Esophagus muscularis mucosa (tissue), 4 donors: ENCODE measurements at regions not wholly inside any gene's neighbourhood (a gene's known extent, or its start where the extent isn't known, plus 50 kb on each side); places are given as distances from the start of the nearest gene placed in this dataset.

Source experiments
- DNase-seq: peaks from one replicate; pipeline ENCODE4 v3.0.0-alpha.2; 2017; ENCODE audit errors: extremely low spot score
- H3K27ac ChIP-seq, 4 donors: fragments of 200-600 bp; sonication (generic); replicated peaks in 1 of 4; 1 replicate in 3 of 4; 2 replicates in 1 of 4; pipeline ENCODE4 v1.5.1; 2016 to 2019; ENCODE audit warnings: mild to moderate bottlenecking in 1 of 4
- H3K27me3 ChIP-seq, 4 donors: fragments of 200-600 bp; sonication (generic); one replicate each; pipeline versions ENCODE4 v1.5.1 to v1.6.0; 2016 to 2019
- H3K36me3 ChIP-seq, 4 donors: fragments of 200-600 bp; sonication (generic); one replicate each; pipeline ENCODE4 v1.5.1; 2016 to 2019
- H3K4me1 ChIP-seq, 4 donors: fragments of 200-600 bp; sonication (generic); one replicate each; pipeline ENCODE4 v1.5.1; 2016 to 2019
- H3K4me3 ChIP-seq, 4 donors: fragments of 200-600 bp; sonication (generic); 1 replicate in 2 of 4; 2 replicates in 2 of 4; pipeline ENCODE4 v1.5.1; 2016 to 2019; ENCODE audit warnings: mild to moderate bottlenecking in 4 of 4, moderate library complexity in 1 of 4
- H3K9me3 ChIP-seq, 4 donors: fragments of 200-600 bp; sonication (generic); 1 replicate in 3 of 4; 2 replicates in 1 of 4; pipeline ENCODE4 v1.5.1; 2016 to 2019
- CTCF ChIP-seq, 3 experiments: fragments of 200-600 bp in 2 of 3; fragments of 450-650 bp in 1 of 3; sonication (generic) in 2 of 3; IDR thresholded peaks; one replicate each; pipeline ENCODE4 v1.5.1; 2017 to 2019; ENCODE audit warnings: antibody characterized with exemption in 3 of 3, mild to moderate bottlenecking in 2 of 3, moderate library complexity in 1 of 3
- EP300 ChIP-seq: sonication (generic); formaldehyde crosslinking; IDR thresholded peaks from one replicate; pipeline ENCODE4 v1.6.1; 2017; ENCODE audit warnings: antibody characterized with exemption
- POLR2A ChIP-seq: fragments of 450-650 bp; IDR thresholded peaks from one replicate; pipeline ENCODE4 v1.6.1; 2017; ENCODE audit warnings: antibody characterized with exemption, moderate library complexity, mild to moderate bottlenecking, low read depth
- POLR2AphosphoS5 ChIP-seq, 2 donors: sonication (generic); formaldehyde crosslinking; IDR thresholded peaks; one replicate each; pipeline ENCODE4 v1.6.1; 2017; ENCODE audit warnings: antibody characterized with exemption in 2 of 2
- WGBS: methylation state at CpG from one replicate; pipeline ENCODE4 v1.1.5; 2018; 5-methylcytosine and 5-hydroxymethylcytosine counted together
- intact Hi-C: fragments of 100-400 bp; cut with DNase I; formaldehyde crosslinking; loops from one replicate; pipeline ENCODE4 v1.15.1; 2023

- H3K27me3 ChIP-seq, result no peaks in the 10 kb centered on the region
- no peak overlapping the region for H3K27ac ChIP-seq
- H3K4me3 ChIP-seq, result no peak overlapping the region
- TF ChIP-seq POLR2A (no peak), CTCF (IDR thresholded peaks at IDR 0.05) (no peak), EP300 (no peak), POLR2AphosphoS5 (IDR thresholded peaks at IDR 0.05) (no peak)
- peaks cover 3 to 27% (median 18%) of the 10 kb centered on the region in 4 donors for H3K4me1 ChIP-seq
- WGBS, result 98% methylated on average over 3 of the region's 3 CpGs
- no peak for DNase-seq
- H3K36me3 ChIP-seq, result no peaks in the 10 kb centered on the region
- intact Hi-C loops, result no loop called here
- no peaks in the 10 kb centered on the region for H3K9me3 ChIP-seq
Measured at GRCh38 chr11:130631119-130631518, 182.7 kb downstream of the ADAMTS15 start.

GRCh38 chr11:130633466-130633865 is 185.0 kb downstream of the ADAMTS15 start:
- peaks cover 3 to 48% (median 42%) of the 10 kb centered on the region in 4 donors for H3K4me1 ChIP-seq
- H3K36me3 ChIP-seq, result no peaks in the 10 kb centered on the region
- no peak for TF ChIP-seq POLR2A
- TF ChIP-seq CTCF (IDR thresholded peaks at IDR 0.05), result no peak
- TF ChIP-seq POLR2AphosphoS5 (IDR thresholded peaks at IDR 0.05), result no peak
- TF ChIP-seq EP300, result no peak
- H3K27ac ChIP-seq, result no peak overlapping the region
- WGBS, result 89% methylated on average over 2 of the region's 2 CpGs
- intact Hi-C loops, result no loop called here
- no peaks in the 10 kb centered on the region for H3K27me3 ChIP-seq
- no peak for DNase-seq
- H3K4me3 ChIP-seq, result no peak overlapping the region
- no peaks in the 10 kb centered on the region for H3K9me3 ChIP-seq

GRCh38 chr11:130634186-130634585 is 185.7 kb downstream of the ADAMTS15 start:
- Histone ChIP-seq H3K4me3 (no peak overlapping the region), H3K36me3 (no peaks in the 10 kb centered on the region), H3K27ac (no peak overlapping the region), H3K4me1 (peaks cover 3 to 48% (median 45%) of the 10 kb centered on the region in 4 donors), H3K9me3 (no peaks in the 10 kb centered on the region), H3K27me3 (no peaks in the 10 kb centered on the region)
- DNase-seq, result no peak
- WGBS, result 94% methylated on average over 4 of the region's 4 CpGs
- TF ChIP-seq CTCF (IDR thresholded peaks at IDR 0.05) (no peak), POLR2A (no peak), POLR2AphosphoS5 (IDR thresholded peaks at IDR 0.05) (no peak), EP300 (no peak)
- intact Hi-C loops, result no loop called here

- no peaks in the 10 kb centered on the region for H3K27me3 ChIP-seq
- H3K9me3 ChIP-seq, result no peaks in the 10 kb centered on the region
- no peaks in the 10 kb centered on the region for H3K36me3 ChIP-seq
- 64% methylated on average over 9 of the region's 11 CpGs for WGBS
- H3K27ac ChIP-seq, result peak overlapping the region in 1 of 4 donors; percentile 22
- H3K4me1 ChIP-seq, result peaks cover 3 to 48% (median 45%) of the 10 kb centered on the region in 4 donors
- intact Hi-C loops, result no loop called here
- no peak for DNase-seq
- TF ChIP-seq POLR2A (no peak), EP300 (no peak), POLR2AphosphoS5 (IDR thresholded peaks at IDR 0.05) (peak in 1 of 2 donors; percentile 5), CTCF (IDR thresholded peaks at IDR 0.05) (no peak)
- H3K4me3 ChIP-seq, result no peak overlapping the region
Measured at GRCh38 chr11:130634961-130635473, 186.6 kb downstream of the ADAMTS15 start.
